Upper lobe of right lung (tissue), 1 donor: ENCODE measurements at regions not wholly inside any gene's neighbourhood (a gene's known extent, or its start where the extent isn't known, plus 50 kb on each side); places are given as distances from the start of the nearest gene placed in this dataset.

Source experiments
- ATAC-seq: fragments of 200-7000 bp; cut with Tn5 transposase; one replicate; pipeline ENCODE4 v1.9.1; 2020; ENCODE audit warnings: mild to moderate bottlenecking, moderate library complexity
- DNase-seq: peaks from one replicate; pipeline ENCODE4 v3.0.0-alpha.2; 2020
- H3K27ac ChIP-seq: fragments of 200-600 bp; one replicate; pipeline ENCODE4 v1.8.0; 2022
- H3K27me3 ChIP-seq: fragments of 200-600 bp; one replicate; pipeline ENCODE4 v1.8.0; 2022; ENCODE audit warnings: mild to moderate bottlenecking
- H3K36me3 ChIP-seq: fragments of 200-600 bp; one replicate; pipeline ENCODE4 v1.8.0; 2022
- H3K4me1 ChIP-seq: fragments of 200-600 bp; one replicate; pipeline ENCODE4 v1.8.0; 2022
- H3K4me3 ChIP-seq: fragments of 200-600 bp; one replicate; pipeline ENCODE4 v1.8.0; 2022; ENCODE audit warnings: mild to moderate bottlenecking
- H3K9me3 ChIP-seq: fragments of 200-600 bp; one replicate; pipeline ENCODE4 v1.8.0; 2022
- CTCF ChIP-seq: fragments of 200-600 bp; IDR thresholded peaks from one replicate; pipeline ENCODE4 v1.8.0; 2022; ENCODE audit warnings: antibody characterized with exemption
- intact Hi-C: fragments of 100-400 bp; cut with DNase I; formaldehyde crosslinking; loops from one replicate; pipeline ENCODE4 v1.11.0; 2022
- donor health status: DM: no; HTN: yes; CAD: no; lungs with severe emphysema.

DNA sequence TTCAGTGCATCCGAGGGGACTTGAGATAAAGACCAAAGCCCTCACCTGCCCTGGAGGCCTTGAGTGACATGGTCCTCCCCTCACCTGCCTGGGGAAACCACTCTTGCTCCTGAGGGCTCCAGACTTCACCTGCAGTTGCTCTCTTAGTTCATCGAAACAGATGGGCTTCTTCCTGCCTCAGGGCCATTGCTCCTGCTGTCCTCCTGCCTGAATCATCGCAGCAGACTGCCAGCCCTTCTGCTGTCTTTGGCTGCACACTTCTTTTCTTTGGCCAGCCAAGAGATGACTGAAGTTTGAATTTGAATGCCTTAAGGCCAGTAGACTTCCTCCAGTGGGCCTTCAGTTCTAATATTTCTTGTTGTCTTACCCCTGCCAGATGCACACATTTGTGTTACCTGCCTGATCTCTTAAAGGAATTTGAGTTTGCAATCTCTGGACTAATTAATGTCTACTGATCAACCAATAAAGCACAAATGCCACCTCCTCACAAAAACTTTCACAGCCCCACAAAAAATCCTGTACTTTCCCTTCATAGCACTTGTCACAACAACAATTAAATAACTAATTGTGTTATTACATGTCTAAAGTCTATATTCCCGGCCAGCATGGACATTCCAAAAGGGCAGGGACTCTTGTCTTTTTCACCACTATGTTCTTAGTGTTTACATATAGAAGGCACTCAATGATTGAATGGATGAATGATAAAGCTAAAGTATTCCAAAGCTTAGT, 56.7 kb upstream of the SGK1 start:
- Histone ChIP-seq H3K27me3 (no peaks in the 10 kb centered on the region), H3K9me3 (no peaks in the 10 kb centered on the region), H3K4me1 (peaks cover 9% of the 10 kb centered on the region), H3K27ac (peak overlapping the region; percentile 81), H3K36me3 (no peaks in the 10 kb centered on the region), H3K4me3 (no peak overlapping the region)
- no peak for TF ChIP-seq CTCF
- no peak for DNase-seq
- ATAC-seq, result no peak
- intact Hi-C loops, result no loop called here

GRCh38 chr6:134373993-134374392, 56.1 kb upstream of the SGK1 start:
- no peaks in the 10 kb centered on the region for H3K27me3 ChIP-seq
- H3K4me1 ChIP-seq, result peaks cover 4% of the 10 kb centered on the region
- H3K4me3 ChIP-seq, result no peak overlapping the region
- no peaks in the 10 kb centered on the region for H3K36me3 ChIP-seq
- ATAC-seq, result no peak
- peak overlapping the region; percentile 81 for H3K27ac ChIP-seq
- intact Hi-C loops, result no loop called here
- DNase-seq, result no peak
- H3K9me3 ChIP-seq, result no peaks in the 10 kb centered on the region
- no peak for TF ChIP-seq CTCF

DNA sequence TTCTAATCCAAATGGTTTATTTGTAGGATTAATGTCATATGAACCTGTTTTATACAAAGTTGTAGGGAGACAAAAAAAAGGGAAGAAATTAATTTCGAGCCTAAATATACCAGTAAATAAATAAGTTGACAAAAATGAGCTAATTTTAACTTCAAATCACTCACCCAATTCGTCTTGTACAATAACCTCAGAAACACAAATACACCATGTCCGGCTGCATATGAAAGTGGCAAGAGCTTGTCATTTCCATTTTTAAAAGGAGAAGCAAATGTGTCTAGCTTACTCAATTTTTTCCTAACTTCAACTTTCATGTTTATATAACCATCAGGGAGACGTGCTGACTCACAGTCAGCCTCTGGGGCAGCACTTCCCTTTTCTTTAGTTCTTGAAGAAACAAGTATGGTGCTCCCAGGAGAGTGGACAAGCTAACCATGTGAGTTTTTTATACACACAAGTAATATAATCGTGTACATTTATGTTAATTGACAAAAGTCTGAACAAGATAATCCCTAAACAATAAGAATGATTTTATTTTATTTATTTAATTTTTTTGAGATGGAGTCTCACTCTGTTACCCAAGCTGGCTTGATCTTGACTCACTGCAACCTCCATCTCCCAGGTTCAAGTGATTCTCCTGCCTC, 55.5 kb upstream of the SGK1 start:
- no peak for DNase-seq
- ATAC-seq, result peak; percentile 87
- intact Hi-C loops, result no loop called here
- Histone ChIP-seq H3K36me3 (no peaks in the 10 kb centered on the region), H3K27ac (peak overlapping the region; percentile 81), H3K9me3 (no peaks in the 10 kb centered on the region), H3K27me3 (no peaks in the 10 kb centered on the region), H3K4me1 (peaks cover 4% of the 10 kb centered on the region), H3K4me3 (peak overlapping the region; percentile 23)
- no peak for TF ChIP-seq CTCF

GRCh38 chr6:134372603-134373281, 54.8 kb upstream of the SGK1 start:
- Histone ChIP-seq H3K4me1 (peaks cover 4% of the 10 kb centered on the region), H3K36me3 (no peaks in the 10 kb centered on the region), H3K9me3 (no peaks in the 10 kb centered on the region), H3K4me3 (peak overlapping the region; percentile 23), H3K27ac (peak overlapping the region; percentile 81), H3K27me3 (no peaks in the 10 kb centered on the region)
- intact Hi-C loops, result no loop called here
- DNase-seq (no peak), ATAC-seq (peak; percentile 67)
- TF ChIP-seq CTCF, result no peak

GRCh38 chr6:134368670-134369069, 50.8 kb upstream of the SGK1 start:
- Histone ChIP-seq H3K36me3 (no peaks in the 10 kb centered on the region), H3K27me3 (no peaks in the 10 kb centered on the region), H3K27ac (no peak overlapping the region), H3K9me3 (no peaks in the 10 kb centered on the region), H3K4me1 (peaks cover 4% of the 10 kb centered on the region), H3K4me3 (no peak overlapping the region)
- ATAC-seq (no peak), DNase-seq (no peak)
- intact Hi-C loops, result no loop called here
- TF ChIP-seq CTCF, result no peak
